MM.1S (cell line): ENCODE measurements at regions not wholly inside any gene's neighbourhood (a gene's known extent, or its start where the extent isn't known, plus 50 kb on each side); places are given as distances from the start of the nearest gene placed in this dataset.

ENCODE experiments used
- DNase-seq: peaks from one replicate; pipeline ENCODE4 v3.0.0-alpha.2; 2015
- H2AFZ ChIP-seq: fragments of 300-600 bp; sonication (generic); 2 replicates; pipeline ENCODE4 v1.6.0; 2016; ENCODE audit warnings: antibody characterized with exemption, low read length
- H3F3A ChIP-seq: fragments of 300-600 bp; sonication (generic); 2 replicates; pipeline ENCODE4 v1.6.1; 2016; ENCODE audit warnings: mild to moderate bottlenecking, antibody characterized with exemption, low read length, moderate library complexity, mixed read lengths; ENCODE audit not compliant: insufficient read depth
- H3K27ac ChIP-seq: fragments of 300-600 bp; sonication (generic); 2 replicates; pipeline ENCODE4 v1.5.1; 2016; ENCODE audit warnings: mild to moderate bottlenecking, low read length
- H3K27me3 ChIP-seq: fragments of 300-600 bp; sonication (generic); replicated peaks from 2 replicates; pipeline ENCODE4 v1.6.0; 2016; ENCODE audit warnings: low read length; ENCODE audit not compliant: insufficient read depth
- H3K36me3 ChIP-seq: fragments of 300-600 bp; sonication (generic); replicated peaks from 2 replicates; pipeline ENCODE4 v1.6.1; 2016; ENCODE audit warnings: mild to moderate bottlenecking, low read length, mixed read lengths; ENCODE audit not compliant: insufficient read depth
- H3K4me1 ChIP-seq: fragments of 300-600 bp; sonication (generic); 2 replicates; pipeline ENCODE4 v1.6.1; 2016; ENCODE audit warnings: low read length, mixed read lengths
- H3K4me2 ChIP-seq: fragments of 300-600 bp; sonication (generic); 2 replicates; pipeline ENCODE4 v1.6.0; 2016; ENCODE audit warnings: low read depth, low read length
- H3K4me3 ChIP-seq: fragments of 300-600 bp; sonication (generic); 2 replicates; pipeline ENCODE4 v1.5.1; 2016; ENCODE audit warnings: low read length, mixed read lengths
- H3K79me2 ChIP-seq: fragments of 300-600 bp; sonication (generic); 2 replicates; pipeline ENCODE4 v1.6.1; 2016; ENCODE audit warnings: mixed run types, low read length, mixed read lengths
- H3K9ac ChIP-seq: fragments of 300-600 bp; sonication (generic); 2 replicates; pipeline ENCODE4 v1.6.1; 2016; ENCODE audit warnings: low read length, mixed read lengths
- H3K9me2 ChIP-seq: fragments of 300-600 bp; sonication (generic); replicated peaks from 2 replicates; pipeline ENCODE4 v1.6.1; 2016; ENCODE audit warnings: mild to moderate bottlenecking, low read length, mixed read lengths; ENCODE audit not compliant: insufficient read depth
- H3K9me3 ChIP-seq: fragments of 300-600 bp; sonication (generic); replicated peaks from 2 replicates; pipeline ENCODE4 v1.6.1; 2016; ENCODE audit warnings: mild to moderate bottlenecking, low read length, mixed read lengths; ENCODE audit not compliant: insufficient read depth
- H4K20me1 ChIP-seq: fragments of 300-600 bp; sonication (generic); 2 replicates; pipeline ENCODE4 v1.6.1; 2016; ENCODE audit warnings: mild to moderate bottlenecking, low read length, moderate library complexity, mixed read lengths; ENCODE audit not compliant: insufficient read depth
- CTCF ChIP-seq: fragments of 300-600 bp; sonication (generic); IDR thresholded peaks from 2 replicates; pipeline ENCODE4 v1.5.1; 2016; ENCODE audit warnings: antibody characterized with exemption, low read length, mixed read lengths
- EZH2 ChIP-seq: fragments of 300-600 bp; sonication (generic); optimal IDR thresholded peaks from 2 replicates; pipeline ENCODE3; 2017; ENCODE audit warnings: low read depth, mild to moderate bottlenecking, antibody characterized with exemption, low read length, mixed read lengths
- EZH2phosphoT487 ChIP-seq: fragments of 300-600 bp; sonication (generic); IDR thresholded peaks from 2 replicates; pipeline ENCODE4 v1.6.1; 2018; ENCODE audit warnings: antibody characterized with exemption, low read length

- H3K9me3 ChIP-seq = no peaks in the 10 kb centered on the region
- no peak overlapping the region for H3K27ac ChIP-seq
- no peaks in the 10 kb centered on the region for H3K36me3 ChIP-seq
- H2AFZ ChIP-seq = no peak overlapping the region
- no peaks in the 10 kb centered on the region for H3K79me2 ChIP-seq
- no peak overlapping the region for H3K4me2 ChIP-seq
- no peaks in the 10 kb centered on the region for H3K9me2 ChIP-seq
- no peaks in the 10 kb centered on the region for H3F3A ChIP-seq
- H3K27me3 ChIP-seq = peaks cover 70% of the 10 kb centered on the region
- no peak overlapping the region for H3K4me3 ChIP-seq
- H4K20me1 ChIP-seq = no peaks in the 10 kb centered on the region
- H3K4me1 ChIP-seq = no peaks in the 10 kb centered on the region
- DNase-seq = no peak
- no peak overlapping the region for H3K9ac ChIP-seq
- TF ChIP-seq EZH2 (no peak), CTCF (no peak), EZH2phosphoT487 (no peak)
Measured at GRCh38 chr3:127132876-127133275, 60.1 kb upstream of the PRR23E start.

- Histone ChIP-seq H3K9ac (no peak overlapping the region), H3K4me3 (no peak overlapping the region), H4K20me1 (no peaks in the 10 kb centered on the region), H3K4me1 (no peaks in the 10 kb centered on the region), H3K27ac (no peak overlapping the region), H2AFZ (no peak overlapping the region), H3K9me2 (no peaks in the 10 kb centered on the region), H3K27me3 (peaks cover 62% of the 10 kb centered on the region), H3K9me3 (no peaks in the 10 kb centered on the region), H3K36me3 (no peaks in the 10 kb centered on the region), H3F3A (no peaks in the 10 kb centered on the region), H3K4me2 (no peak overlapping the region), H3K79me2 (no peaks in the 10 kb centered on the region)
- no peak for DNase-seq
- TF ChIP-seq EZH2phosphoT487 (no peak), EZH2 (no peak)
Measured at GRCh38 chr3:127133971-127134370, 59.0 kb upstream of the PRR23E start.

- Histone ChIP-seq H3K4me3 (no peak overlapping the region), H3K27ac (no peak overlapping the region), H3K79me2 (no peaks in the 10 kb centered on the region), H2AFZ (no peak overlapping the region), H3K4me1 (no peaks in the 10 kb centered on the region), H3K27me3 (peaks cover 57% of the 10 kb centered on the region), H4K20me1 (no peaks in the 10 kb centered on the region), H3K9me2 (no peaks in the 10 kb centered on the region), H3K9ac (no peak overlapping the region), H3K9me3 (no peaks in the 10 kb centered on the region), H3K4me2 (no peak overlapping the region), H3K36me3 (no peaks in the 10 kb centered on the region), H3F3A (no peaks in the 10 kb centered on the region)
- TF ChIP-seq EZH2 = no peak
- TF ChIP-seq EZH2phosphoT487 = no peak
- no peak for TF ChIP-seq CTCF
- no peak for DNase-seq
Measured at GRCh38 chr3:127134466-127134865, 58.5 kb upstream of the PRR23E start.

- Histone ChIP-seq H3K9me3 (no peaks in the 10 kb centered on the region), H3F3A (no peaks in the 10 kb centered on the region), H3K9ac (no peak overlapping the region), H3K4me3 (no peak overlapping the region), H3K27ac (no peak overlapping the region), H3K4me1 (no peaks in the 10 kb centered on the region), H3K9me2 (no peaks in the 10 kb centered on the region), H2AFZ (no peak overlapping the region), H4K20me1 (no peaks in the 10 kb centered on the region), H3K36me3 (no peaks in the 10 kb centered on the region), H3K4me2 (no peak overlapping the region), H3K79me2 (no peaks in the 10 kb centered on the region), H3K27me3 (peaks cover 53% of the 10 kb centered on the region)
- TF ChIP-seq CTCF (no peak), EZH2phosphoT487 (no peak), EZH2 (no peak)
- no peak for DNase-seq
Measured at GRCh38 chr3:127134887-127135240, 58.1 kb upstream of the PRR23E start.
